ENCODE measurements at regions not wholly inside any gene's neighbourhood (a gene's known extent, or its start where the extent isn't known, plus 50 kb on each side); places are given as distances from the start of the nearest gene placed in this dataset.

GRCh38 chr2:88950010-88950409, 258.5 kb downstream of the RPIA start:
- Histone ChIP-seq H3K79me2 (ENCODE audit: insufficient read depth, low read length) (no peaks in the 10 kb centered on the region), H3K4me3 (ENCODE audit: low read depth, low read length, poor library complexity, severe bottlenecking) (no peak overlapping the region), H3K9me3 (ENCODE audit: low read length) (no peaks in the 10 kb centered on the region), H3K36me3 (ENCODE audit: insufficient read depth, low read length) (no peaks in the 10 kb centered on the region), H3K4me2 (ENCODE audit: low read length) (peak overlapping the region; percentile 22; the same call in 1 of the 2 replicates), H3K4me1 (ENCODE audit: insufficient read depth, low read length, severe bottlenecking) (peaks cover 36% of the 10 kb centered on the region), H3K9me2 (ENCODE audit: low read depth, low read length) (no peaks in the 10 kb centered on the region), H3K27me3 (ENCODE audit: insufficient read depth, low read length) (no peaks in the 10 kb centered on the region), H2AFZ (ENCODE audit: low read length) (no peak overlapping the region), H3F3A (ENCODE audit: insufficient read depth, low read length) (no peaks in the 10 kb centered on the region), H3K9ac (ENCODE audit: low read length) (no peak overlapping the region), H4K20me1 (ENCODE audit: insufficient read depth, low read length) (no peaks in the 10 kb centered on the region), H3K27ac (ENCODE audit: low read depth, low read length, poor library complexity, severe bottlenecking) (peak overlapping the region; percentile 84)
- peak; percentile 55 for TF ChIP-seq CTCF (IDR thresholded peaks at IDR 0.05; ENCODE audit: low read length)
- TF ChIP-seq EZH2 (IDR thresholded peaks at IDR 0.05; ENCODE audit: borderline replicate concordance, low read length) = no peak

GRCh38 chr2:88955607-88956006, 264.1 kb downstream of the RPIA start:
- no peaks in the 10 kb centered on the region for H3K9me3 ChIP-seq (ENCODE audit: low read length)
- no peak overlapping the region for H3K27ac ChIP-seq (ENCODE audit: low read depth, low read length, poor library complexity, severe bottlenecking)
- no peak overlapping the region for H2AFZ ChIP-seq (ENCODE audit: low read length)
- H3K9me2 ChIP-seq (ENCODE audit: low read depth, low read length) = no peaks in the 10 kb centered on the region
- TF ChIP-seq CTCF (IDR thresholded peaks at IDR 0.05; ENCODE audit: low read length) (no peak), EZH2 (IDR thresholded peaks at IDR 0.05; ENCODE audit: borderline replicate concordance, low read length) (no peak)
- no peaks in the 10 kb centered on the region for H3K4me1 ChIP-seq (ENCODE audit: insufficient read depth, low read length, severe bottlenecking)
- no peak overlapping the region for H3K4me2 ChIP-seq (ENCODE audit: low read length)
- H3K79me2 ChIP-seq (ENCODE audit: insufficient read depth, low read length) = no peaks in the 10 kb centered on the region
- H3F3A ChIP-seq (ENCODE audit: insufficient read depth, low read length) = no peaks in the 10 kb centered on the region
- H3K36me3 ChIP-seq (ENCODE audit: insufficient read depth, low read length) = no peaks in the 10 kb centered on the region
- H3K9ac ChIP-seq (ENCODE audit: low read length) = no peak overlapping the region
- no peak overlapping the region for H3K4me3 ChIP-seq (ENCODE audit: low read depth, low read length, poor library complexity, severe bottlenecking)
- H3K27me3 ChIP-seq (ENCODE audit: insufficient read depth, low read length) = no peaks in the 10 kb centered on the region
- H4K20me1 ChIP-seq (ENCODE audit: insufficient read depth, low read length) = no peaks in the 10 kb centered on the region

- no peak overlapping the region for H3K4me3 ChIP-seq (ENCODE audit: low read depth, low read length, poor library complexity, severe bottlenecking)
- TF ChIP-seq EZH2 (IDR thresholded peaks at IDR 0.05; ENCODE audit: borderline replicate concordance, low read length) = no peak
- TF ChIP-seq CTCF (IDR thresholded peaks at IDR 0.05; ENCODE audit: low read length) = peak; percentile 32; the same call in 1 of the 2 replicates
- H3F3A ChIP-seq (ENCODE audit: insufficient read depth, low read length) = no peaks in the 10 kb centered on the region
- H3K79me2 ChIP-seq (ENCODE audit: insufficient read depth, low read length) = no peaks in the 10 kb centered on the region
- H4K20me1 ChIP-seq (ENCODE audit: insufficient read depth, low read length) = no peaks in the 10 kb centered on the region
- H3K9me3 ChIP-seq (ENCODE audit: low read length) = no peaks in the 10 kb centered on the region
- no peak overlapping the region for H2AFZ ChIP-seq (ENCODE audit: low read length)
- H3K9ac ChIP-seq (ENCODE audit: low read length) = no peak overlapping the region
- H3K9me2 ChIP-seq (ENCODE audit: low read depth, low read length) = no peaks in the 10 kb centered on the region
- no peaks in the 10 kb centered on the region for H3K4me1 ChIP-seq (ENCODE audit: insufficient read depth, low read length, severe bottlenecking)
- H3K27me3 ChIP-seq (ENCODE audit: insufficient read depth, low read length) = no peaks in the 10 kb centered on the region
- no peak overlapping the region for H3K4me2 ChIP-seq (ENCODE audit: low read length)
- no peaks in the 10 kb centered on the region for H3K36me3 ChIP-seq (ENCODE audit: insufficient read depth, low read length)
- H3K27ac ChIP-seq (ENCODE audit: low read depth, low read length, poor library complexity, severe bottlenecking) = no peak overlapping the region
Observed at GRCh38 chr2:88959480-88960204, 268.2 kb downstream of the RPIA start.
